Activated CD8-positive, alpha-beta memory T cell treated with anti-CD3 and anti-CD28 coated beads, Interleukin-2, amount 50 U/mL, for 24 hours (primary cell): ENCODE measurements at regions not wholly inside any gene's neighbourhood (a gene's known extent, or its start where the extent isn't known, plus 50 kb on each side); places are given as distances from the start of the nearest gene placed in this dataset.
A peak's percentile ranks its signal among the peaks of the same experiment; 100 is the strongest.
"Not testable (repeated sequence)": the region's sequence is repeated elsewhere in the genome, so short reads cannot be mapped to it uniquely, and the experiment has no call there.

Experiments used
- DNase-seq: peaks from one replicate; pipeline ENCODE4 v3.0.0-alpha.2; 2020; ENCODE audit errors: extremely low read depth

DNA sequence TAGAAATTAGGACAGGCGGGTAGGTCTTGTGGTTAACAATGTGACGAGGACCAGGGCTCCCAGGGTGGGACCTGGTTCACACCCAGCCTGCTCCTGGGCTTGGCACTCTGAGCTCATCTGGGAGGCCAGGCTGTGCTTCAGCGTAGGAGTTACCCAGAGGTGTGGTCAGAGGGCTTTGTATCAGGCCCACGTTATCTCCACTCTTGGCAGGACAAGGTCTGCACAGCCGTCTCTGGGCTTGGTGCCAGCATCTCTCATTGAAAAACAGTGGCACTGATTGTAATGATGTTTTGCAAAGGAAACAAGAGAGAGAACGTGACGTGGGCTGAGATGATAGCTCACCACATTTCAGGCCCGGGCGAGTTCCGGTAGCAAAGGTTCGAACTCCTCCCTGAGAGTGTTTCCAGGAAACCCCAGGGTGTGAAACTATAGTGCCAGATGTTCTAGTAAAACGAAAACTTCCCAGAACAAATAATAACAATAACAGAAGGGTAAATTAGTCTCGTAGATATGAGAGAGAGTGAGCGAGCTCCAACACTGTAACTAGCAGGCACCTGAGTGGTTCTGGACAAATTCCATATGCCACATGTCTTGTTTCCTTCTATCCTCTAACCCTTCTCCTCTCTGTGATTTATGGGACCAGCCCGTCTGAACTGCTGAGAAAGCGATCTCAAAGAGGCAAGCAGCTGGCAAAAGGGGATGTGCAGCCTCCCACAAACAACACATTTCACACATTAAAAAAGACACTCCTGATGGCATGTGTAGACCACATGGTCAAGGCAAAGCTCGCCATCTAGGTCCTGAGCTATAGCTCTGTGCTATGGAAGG lies 227.3 kb downstream of the KTN1 start:
- peak; percentile 39 for DNase-seq

DNA sequence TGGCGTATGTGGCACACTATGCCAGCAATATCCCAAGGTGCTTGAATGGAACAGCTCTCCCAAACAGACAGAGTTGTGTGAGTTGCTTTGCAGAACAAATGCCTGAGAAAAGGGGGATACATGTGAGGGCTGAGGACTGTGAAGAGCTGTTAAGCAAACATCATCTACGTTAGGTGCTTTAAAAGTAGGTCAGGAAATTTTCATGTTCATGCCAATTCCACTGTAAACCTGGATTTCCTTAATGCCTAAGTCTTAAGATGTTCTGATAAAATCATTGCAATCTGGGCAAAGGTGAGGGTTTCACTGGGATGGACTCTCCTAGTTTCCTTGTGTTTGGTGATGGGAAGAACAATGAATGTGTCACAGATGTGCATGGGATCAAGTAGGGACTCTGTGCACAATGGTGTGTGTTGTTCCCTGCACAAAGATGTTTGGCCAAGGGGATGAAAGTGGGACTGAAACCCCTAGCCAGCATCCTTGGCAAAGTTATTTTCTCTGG lies 227.9 kb downstream of the KTN1 start:
- DNase-seq = no peak

DNA sequence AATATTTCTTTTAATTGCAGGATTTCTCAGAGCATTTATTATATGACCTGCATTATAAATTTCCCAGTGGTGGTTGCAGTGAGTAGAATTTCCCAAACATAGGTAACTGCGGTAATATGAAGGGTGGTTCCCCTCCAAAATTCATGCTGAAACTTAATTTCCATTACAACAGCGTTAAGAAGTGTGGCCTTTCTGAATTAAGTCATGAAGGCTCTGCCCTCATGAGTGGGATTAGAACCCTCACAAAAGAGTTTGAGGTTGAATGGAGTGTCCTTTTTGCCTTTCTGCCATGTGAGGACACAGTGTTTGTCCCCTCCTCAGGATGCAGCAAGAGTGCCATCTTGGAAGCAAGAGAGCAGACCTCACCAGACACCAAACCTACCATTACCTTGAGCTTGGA lies 233.6 kb downstream of the KTN1 start:
- no peak for DNase-seq

DNA sequence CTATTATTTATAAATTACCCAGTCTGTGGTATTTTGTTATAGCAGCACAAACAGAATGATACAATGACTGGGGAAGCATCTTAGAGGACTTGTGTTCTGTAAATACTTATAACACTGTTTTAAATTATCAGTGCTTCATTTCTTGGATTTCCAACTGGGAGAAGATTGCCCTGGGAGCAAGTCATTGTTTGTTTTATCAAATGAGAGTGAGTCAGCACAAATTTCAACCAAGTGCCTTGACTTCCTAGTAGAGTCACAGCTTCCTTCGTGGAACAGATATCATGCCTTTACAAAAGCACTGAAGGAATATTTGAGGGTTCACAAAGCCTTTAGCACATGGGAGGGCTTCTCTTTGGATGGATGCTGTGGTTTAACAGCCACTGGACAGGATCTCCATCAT lies 234.1 kb downstream of the KTN1 start:
- no peak for DNase-seq

DNA sequence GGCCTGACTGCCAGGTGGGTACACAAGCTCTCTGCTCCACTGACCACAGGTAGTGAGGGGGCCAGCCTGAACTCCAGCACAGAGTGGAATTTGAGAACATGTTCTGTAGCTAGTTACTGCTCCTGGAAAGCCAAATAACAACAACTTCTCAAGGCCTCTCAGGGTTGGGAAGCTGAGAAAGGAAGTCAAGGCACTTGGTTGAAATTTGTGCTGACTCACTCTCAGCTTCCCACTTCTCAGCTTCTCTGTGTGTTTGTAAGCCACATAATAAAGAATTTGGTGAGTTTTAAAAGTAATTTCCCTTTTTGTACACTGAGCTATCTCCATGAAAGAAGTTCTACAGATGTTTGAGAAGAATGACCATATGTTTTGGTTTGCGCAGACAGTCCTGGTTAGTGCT lies 234.9 kb downstream of the KTN1 start:
- DNase-seq = no peak

DNA sequence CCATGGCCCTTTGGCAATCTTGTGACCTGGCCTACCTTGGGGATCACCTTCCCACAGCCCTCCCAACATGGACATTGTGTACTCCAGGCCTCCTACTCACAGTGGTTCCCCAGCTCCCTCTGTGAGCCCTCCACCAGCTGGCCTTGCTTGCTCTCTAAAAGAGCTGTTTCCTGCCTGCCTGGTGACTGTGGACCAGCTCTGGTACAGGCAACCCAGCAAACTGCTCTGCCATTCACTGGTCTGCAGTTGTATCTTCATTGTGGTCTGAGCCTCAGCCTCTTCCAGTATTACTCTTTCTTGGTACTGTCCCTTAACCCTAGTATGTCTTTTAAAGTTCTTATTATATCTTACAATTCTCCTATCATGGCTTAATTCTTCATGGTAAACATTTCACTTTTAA lies 236.2 kb downstream of the KTN1 start:
- no peak for DNase-seq

DNA sequence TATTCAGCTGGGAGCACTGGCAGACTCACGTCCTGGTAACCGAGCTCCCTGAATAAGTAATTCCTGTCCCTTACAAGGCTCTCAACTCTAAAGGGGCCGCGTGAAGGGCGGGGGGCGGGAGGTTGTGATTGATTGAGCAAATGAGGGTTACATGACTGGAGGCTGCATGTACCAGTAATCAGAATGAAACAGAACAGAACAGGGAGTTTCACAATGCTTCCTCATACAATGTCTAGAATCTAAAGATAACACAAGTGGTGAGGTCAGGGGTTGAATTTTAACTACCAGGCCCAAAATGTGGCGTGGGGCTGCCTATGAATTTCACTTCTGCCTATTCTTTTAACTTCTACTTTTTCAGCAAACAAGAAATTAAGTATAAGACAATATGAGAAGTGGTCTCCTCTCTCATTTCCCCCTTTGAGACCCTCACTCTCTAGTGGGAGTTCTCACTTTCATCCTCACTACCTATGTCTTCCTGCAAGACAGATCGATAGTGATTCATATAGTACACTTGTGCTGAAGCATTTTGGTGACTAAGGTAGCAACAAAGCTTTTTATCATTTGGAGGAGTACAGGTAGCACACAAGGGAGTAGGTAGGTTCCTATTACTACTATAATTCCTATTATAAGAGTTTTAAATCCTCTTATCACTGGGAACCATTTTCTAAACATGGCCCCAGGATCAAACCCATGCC lies 239.8 kb downstream of the KTN1 start:
- DNase-seq = no peak

DNA sequence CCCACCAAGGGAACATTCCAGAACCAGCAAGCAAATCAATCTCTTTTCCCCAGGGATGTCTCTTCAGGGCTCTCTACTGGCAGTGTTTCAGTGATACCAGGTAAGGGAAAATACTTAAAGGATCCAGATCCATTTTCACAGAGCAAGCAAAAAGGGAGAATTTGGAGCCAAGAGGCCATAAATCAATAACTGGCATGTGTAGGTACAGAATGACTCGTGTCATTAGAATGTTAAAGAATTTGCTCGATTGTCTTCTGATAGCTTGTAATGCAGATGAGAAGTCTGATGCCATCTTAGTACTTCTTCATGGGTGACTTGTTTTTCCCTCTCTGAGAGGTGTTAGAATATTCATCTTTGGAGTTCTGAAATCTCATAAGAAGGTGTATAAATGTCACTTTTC lies 242.9 kb downstream of the KTN1 start:
- DNase-seq = no peak

DNA sequence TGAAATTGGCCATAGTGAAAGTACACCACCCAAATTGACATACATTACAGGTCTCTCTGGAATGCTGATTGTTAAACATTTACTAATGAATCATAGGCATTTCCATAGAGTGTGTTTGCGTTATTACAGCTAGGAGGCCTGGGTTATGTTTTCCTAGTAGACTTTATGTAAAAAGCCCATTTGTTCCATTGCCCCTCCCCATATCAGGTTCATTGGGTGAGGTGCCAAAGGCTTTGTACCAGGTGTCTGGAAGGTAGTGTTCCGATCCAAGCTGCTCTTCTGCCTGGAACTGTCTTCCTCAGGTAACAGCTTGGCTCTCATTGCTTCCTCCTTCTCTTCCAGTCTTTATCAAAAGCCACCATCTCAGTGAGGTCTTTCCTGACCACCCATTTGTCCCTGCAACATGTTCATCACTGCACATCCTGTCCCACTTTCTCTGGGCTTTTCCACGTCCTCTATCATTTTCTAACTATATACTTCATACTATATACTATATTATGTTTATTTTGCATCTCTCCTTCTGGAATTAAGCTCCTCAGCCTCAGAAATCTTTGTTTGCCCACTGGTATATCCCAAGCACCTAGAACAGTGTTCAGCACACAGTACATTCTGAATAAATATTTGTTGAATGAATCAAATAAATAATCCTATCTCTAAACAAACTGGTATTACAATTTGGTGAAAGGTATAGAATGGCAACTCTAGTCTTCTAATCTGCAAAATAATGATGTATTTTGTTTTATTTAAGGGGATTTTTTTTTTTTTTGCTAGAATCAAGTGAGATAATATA lies 252.3 kb downstream of the KTN1 start:
- DNase-seq = no peak

DNA sequence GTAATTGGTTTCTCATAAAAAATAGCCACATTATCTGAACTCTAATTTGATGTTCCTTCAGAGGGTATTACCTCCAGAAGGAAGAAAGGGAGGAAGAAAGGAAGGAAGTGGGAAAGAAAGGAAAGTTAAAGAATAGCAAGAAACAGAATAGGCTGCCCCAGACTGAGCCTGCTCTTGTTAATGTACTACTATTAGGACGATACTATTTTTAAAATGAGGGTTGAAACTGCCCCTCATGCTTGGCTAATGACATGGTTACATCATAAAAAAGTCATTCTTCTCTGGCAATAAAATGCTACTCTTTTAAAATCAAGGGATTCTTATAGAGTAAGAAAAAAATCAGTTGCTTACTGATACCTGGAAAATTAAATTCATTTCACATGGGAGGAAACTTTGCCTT lies 253.0 kb downstream of the KTN1 start:
- no peak for DNase-seq

DNA sequence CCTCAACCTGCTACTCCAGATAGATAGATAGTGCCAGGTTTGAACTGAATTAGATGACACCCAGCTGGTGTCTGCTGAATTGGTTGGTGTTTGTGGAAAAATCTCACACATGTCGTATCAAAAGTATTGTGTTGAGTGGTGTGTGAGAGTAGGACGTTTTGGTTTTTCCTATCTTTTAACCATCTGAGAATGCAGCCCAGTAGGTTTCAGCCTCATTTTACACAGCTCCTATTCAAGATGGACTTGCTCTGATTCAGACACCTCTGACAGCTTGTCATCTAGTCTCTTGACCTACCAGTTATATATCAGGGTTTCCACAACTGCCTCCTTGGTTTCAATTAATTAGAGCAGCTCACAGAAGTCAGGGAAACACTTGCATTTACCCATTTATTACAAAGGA lies 254.4 kb downstream of the KTN1 start:
- DNase-seq = no peak

DNA sequence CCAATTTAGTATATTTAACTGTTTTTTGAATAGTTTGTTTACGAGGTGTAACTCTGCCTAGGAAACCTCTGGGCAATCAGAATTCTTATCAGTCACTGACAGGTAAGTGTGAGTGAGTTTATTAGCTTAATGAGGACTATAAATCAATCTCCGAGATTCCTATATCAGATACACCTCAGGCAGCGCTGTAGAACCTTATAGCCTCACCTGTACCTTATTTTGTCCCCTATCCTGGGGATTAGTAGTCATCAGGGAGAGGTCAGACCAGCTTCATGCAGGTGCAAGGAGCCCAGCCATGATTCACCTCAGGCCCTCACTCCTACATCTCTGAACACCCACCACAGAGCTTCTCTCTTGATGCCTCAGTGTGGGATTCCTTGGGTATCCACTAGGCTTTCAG lies 256.0 kb downstream of the KTN1 start:
- no peak for DNase-seq

DNA sequence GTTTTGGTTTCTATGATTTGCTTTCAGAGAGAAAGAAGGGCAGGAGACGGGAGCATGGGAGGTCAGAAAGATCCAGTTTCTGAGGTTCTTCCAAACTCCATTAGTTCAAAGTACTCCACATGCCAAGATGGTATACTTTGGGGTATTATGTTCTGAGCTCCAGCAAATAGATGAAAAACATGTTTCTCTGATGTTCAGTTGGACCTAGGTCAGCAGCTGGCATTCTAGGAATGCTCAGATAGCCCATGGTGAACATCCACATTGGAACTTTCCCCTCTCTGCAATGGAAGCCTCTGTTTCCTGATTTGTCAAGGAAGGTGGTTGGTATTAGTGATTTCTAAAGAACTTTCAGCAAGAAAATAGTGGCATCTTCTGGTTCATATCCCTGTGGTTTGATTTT lies 257.5 kb downstream of the KTN1 start:
- DNase-seq = no peak

DNA sequence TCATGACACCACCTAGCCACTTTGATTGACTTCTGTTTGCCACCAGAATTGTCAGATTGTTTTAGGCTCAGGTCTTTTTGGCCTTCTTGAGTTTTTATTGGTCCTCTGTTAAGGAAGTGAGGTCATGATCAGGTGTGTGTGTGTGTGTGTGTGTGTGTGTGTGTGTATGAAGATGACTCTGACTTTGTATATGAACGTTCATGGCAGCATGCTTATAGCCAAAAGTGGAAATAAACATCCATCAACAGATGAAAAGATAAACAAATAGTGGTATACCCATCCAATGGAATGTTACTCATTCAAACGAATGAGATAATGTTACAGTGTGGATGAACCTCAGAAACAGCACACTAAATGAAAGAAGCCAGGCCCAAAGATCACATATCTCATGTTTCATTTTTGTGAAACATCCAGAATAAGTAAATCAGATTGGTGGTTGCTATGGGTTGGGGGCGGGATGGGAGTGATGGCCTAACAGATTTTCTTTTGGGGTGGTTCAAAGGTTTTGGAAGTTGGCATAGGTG lies 258.6 kb downstream of the KTN1 start:
- no peak for DNase-seq

DNA sequence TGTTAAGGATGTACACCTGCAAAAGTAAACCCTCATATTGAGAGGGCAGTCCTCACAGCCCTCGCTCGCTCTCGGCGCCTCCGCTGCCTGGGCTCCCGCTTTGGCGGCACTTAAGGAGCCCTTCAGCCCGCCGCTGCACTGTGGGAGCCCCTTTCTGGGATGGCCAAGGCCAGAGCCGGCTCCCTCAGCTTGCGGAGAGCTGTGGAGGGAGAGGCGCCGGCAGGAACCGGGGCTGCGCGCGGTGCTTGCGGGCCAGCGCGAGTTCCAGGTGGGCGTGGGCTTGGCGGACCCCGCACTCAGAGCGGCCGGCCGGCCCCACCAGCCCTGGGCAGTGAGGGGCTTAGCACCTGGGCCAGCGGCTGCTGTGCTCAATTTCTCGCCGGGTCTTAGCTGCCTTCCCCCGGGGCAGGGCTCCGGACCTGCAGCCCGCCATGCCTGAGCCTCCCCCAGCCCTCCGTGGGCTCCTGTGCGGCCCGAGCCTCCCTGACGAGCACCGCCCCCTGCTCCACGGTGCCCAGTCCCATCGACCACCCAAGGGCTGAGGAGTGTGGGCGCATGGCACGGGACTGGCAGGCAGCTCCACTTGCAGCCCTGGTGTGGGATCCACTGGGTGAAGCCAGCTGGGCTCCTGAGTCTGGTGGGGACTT lies 259.4 kb downstream of the KTN1 start:
- not testable (repeated sequence) for DNase-seq

DNA sequence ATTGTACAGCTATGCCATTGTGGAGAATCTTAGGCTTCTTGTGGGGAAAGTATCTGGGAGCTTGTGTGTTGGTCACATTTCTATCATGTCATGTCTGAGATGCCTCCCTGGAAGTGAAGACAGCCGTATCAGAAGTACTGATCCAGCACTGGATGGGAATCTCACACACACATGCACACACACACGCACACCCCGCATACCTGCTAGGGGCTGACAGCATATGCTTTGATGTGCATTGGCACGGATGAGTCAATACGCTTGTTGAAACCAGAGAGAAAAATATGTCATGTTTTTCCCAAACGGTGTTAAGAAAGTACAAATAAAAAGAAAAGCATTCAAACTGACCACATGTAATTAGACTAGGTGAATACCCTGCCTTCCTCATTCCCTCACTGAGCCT lies 260.8 kb downstream of the KTN1 start:
- no peak for DNase-seq

DNA sequence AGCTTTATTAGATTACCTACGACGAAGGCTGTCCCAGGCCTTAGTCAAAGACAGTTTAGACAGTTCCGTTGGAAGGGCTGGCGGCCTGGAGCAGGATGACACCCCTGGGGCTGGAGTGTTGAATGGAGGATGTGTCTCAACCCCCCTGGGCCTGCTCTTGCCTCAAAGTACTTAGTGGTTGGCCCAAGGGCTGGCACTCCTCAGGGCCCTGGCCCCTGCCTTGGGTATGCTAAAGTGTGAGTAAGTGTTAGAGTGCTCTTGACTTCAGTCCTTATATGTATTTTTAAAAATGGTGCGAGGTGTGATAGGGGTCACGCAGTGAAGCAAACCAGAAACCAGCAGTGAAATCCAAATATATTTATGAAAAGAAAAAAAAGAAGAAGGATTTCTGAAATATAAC lies 261.6 kb downstream of the KTN1 start:
- DNase-seq = no peak

DNA sequence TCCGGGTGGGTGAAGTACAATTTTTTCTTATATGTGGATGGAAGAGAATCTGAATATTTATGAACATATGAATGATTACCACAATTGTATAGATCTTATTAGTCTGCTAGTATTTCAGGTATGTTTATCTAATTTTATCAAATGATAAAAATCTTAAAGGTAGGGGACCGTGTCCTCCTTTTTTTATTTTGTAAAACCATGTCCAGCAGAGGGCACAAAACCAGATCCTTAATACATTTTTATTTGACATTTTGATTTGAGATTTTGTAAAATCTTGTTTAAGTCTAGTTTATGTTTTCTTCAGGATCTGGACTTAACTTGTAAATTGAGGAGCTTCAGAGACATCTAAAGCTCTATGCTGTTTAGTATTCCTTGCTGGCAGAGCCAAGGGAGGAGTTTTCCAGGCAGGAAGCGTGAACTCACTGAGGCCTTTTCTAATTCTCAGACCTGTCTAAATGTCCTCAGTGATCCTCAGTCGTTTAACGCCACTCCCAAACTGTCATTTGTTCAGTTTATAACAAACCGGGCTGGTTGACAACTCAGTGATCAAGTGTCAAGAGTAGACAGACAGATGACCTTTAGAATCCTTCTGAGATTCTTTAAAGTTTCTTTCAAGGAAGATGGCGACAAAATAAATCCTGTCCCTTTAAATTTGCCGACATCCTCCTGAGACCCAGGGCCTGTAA lies 263.9 kb downstream of the KTN1 start:
- no peak for DNase-seq

DNA sequence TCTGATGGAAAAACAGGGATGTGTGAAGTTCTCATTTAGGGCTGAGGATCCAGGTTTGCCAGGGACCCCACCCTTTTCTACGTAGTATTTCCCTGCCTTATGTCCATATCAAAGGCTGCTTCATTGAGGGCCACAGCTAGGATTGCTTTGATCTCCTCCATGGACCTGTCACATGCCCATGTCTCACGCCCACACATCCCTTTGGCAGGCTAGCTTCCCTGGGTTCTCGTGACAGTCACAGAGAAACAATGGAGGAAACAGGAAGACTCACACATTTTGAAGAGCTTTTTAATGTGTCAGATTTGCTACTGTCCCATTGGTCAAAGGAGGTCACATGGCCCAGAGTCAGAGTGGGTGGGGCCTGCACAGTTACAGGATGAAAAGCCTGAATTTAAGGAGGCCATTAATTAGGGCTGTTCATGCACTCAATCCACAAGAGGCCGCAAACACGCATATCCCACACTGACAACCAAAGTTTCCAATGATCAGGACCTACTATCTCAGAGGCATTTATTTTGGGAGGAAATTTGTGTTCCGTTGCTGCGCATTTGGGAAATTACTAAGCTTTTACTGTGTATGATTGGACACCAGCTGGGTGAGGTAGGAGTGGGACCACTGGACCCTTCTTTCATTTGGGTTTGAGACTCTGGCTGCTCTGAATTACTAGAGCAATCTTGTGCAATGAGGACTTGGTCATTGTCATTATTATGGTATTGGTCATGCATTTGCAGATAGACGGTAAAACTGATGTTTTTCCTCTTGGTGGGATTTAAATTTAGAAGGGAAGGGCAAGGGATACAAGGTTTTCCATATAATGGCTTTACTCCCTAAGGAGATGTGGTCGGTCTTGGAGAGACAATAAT lies 266.2 kb downstream of the KTN1 start:
- DNase-seq = no peak

DNA sequence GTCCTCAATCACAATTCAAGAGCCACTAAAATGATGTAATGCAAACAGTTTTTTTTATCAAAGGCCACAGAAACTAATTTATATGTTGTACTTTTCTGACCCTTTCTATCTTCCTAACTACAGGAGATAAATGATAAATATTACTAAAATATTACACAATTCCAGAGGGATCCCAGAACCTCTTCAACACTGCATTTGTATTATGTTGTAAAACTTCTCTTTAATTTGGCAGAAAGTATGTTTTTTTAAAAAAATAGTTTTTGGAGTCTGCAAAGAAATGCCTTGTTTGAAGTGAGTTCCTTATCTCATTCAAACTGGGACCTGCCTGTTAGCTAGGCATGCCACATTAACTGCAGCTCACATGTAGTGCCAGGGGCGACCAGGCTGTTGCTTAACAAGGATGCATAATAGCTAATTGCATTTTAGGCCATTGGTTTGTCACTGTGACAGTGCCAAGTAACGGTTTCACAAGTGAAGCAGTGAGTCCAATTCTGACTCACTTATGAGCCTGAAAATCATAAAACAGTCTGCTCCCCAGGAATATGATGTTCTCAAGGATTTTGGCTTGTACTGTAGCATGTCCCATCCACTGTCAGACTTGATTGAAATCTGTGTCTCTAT lies 266.9 kb downstream of the KTN1 start:
- DNase-seq = no peak
